Mesothelial cell of epicardium (in vitro differentiated cells): ENCODE measurements at regions not wholly inside any gene's neighbourhood (a gene's known extent, or its start where the extent isn't known, plus 50 kb on each side); places are given as distances from the start of the nearest gene placed in this dataset.

Experiments
- DNase-seq, 2 experiments: peaks; one replicate each; pipeline ENCODE4 v3.0.0; 2021; ENCODE audit warnings: low spot score in 2 of 2; ENCODE audit not compliant: unreplicated experiment in 2 of 2
- H3K27ac Mint-ChIP-seq: 2 replicates; pipeline ENCODE4 v1.8.0; 2021; ENCODE audit warnings: mixed read lengths
- H3K27me3 Mint-ChIP-seq: 2 replicates; pipeline ENCODE4 v1.8.0; 2021; ENCODE audit warnings: low read depth, mixed read lengths
- H3K36me3 Mint-ChIP-seq: 2 replicates; pipeline ENCODE4 v1.8.0; 2021; ENCODE audit warnings: mixed read lengths
- H3K4me1 Mint-ChIP-seq: 2 replicates; pipeline ENCODE4 v1.8.0; 2021; ENCODE audit warnings: mixed read lengths
- H3K4me3 Mint-ChIP-seq: 2 replicates; pipeline ENCODE4 v1.8.0; 2021; ENCODE audit warnings: mild to moderate bottlenecking, moderate library complexity, mixed read lengths
- H3K9me3 Mint-ChIP-seq: 2 replicates; pipeline ENCODE4 v1.8.0; 2021; ENCODE audit warnings: mixed read lengths
- CTCF ChIP-seq: fragments of 200-600 bp; sonication (generic); IDR thresholded peaks from one replicate; pipeline ENCODE4 v1.5.0; 2021; ENCODE audit warnings: antibody characterized with exemption; ENCODE audit not compliant: unreplicated experiment

GRCh38 chr2:129765326-129765677 is 214.2 kb upstream of the RAB6C start:
- no peak overlapping the region for H3K4me3 Mint-ChIP-seq
- no peak for TF ChIP-seq CTCF
- H3K4me1 Mint-ChIP-seq = peaks cover 40% of the 10 kb centered on the region
- no peak for DNase-seq
- H3K27ac Mint-ChIP-seq = no peak overlapping the region
- no peaks in the 10 kb centered on the region for H3K27me3 Mint-ChIP-seq
- H3K9me3 Mint-ChIP-seq = no peaks in the 10 kb centered on the region
- no peaks in the 10 kb centered on the region for H3K36me3 Mint-ChIP-seq

GRCh38 chr2:129765678-129766351 is 213.7 kb upstream of the RAB6C start:
- H3K27me3 Mint-ChIP-seq = no peaks in the 10 kb centered on the region

GRCh38 chr2:129766374-129766993 is 213.0 kb upstream of the RAB6C start:
- H3K36me3 Mint-ChIP-seq = no peaks in the 10 kb centered on the region
- no peak overlapping the region for H3K27ac Mint-ChIP-seq
- H3K27me3 Mint-ChIP-seq = no peaks in the 10 kb centered on the region
- H3K9me3 Mint-ChIP-seq = no peaks in the 10 kb centered on the region
- no peak for DNase-seq
- no peak for TF ChIP-seq CTCF
- peaks cover 43% of the 10 kb centered on the region for H3K4me1 Mint-ChIP-seq
- no peak overlapping the region for H3K4me3 Mint-ChIP-seq

More at GRCh38 chr2:129765678-129766351, 213.7 kb upstream of the RAB6C start:
- Mint-ChIP-seq H3K4me1 (peaks cover 40% of the 10 kb centered on the region), H3K4me3 (no peak overlapping the region), H3K9me3 (no peaks in the 10 kb centered on the region), H3K27ac (peak overlapping the region; percentile 69), H3K36me3 (no peaks in the 10 kb centered on the region)
- TF ChIP-seq CTCF = no peak
- DNase-seq = no peak

GRCh38 chr2:129767346-129768035 is 212.0 kb upstream of the RAB6C start:
- peaks cover 53% of the 10 kb centered on the region for H3K4me1 Mint-ChIP-seq
- no peaks in the 10 kb centered on the region for H3K36me3 Mint-ChIP-seq
- no peak for DNase-seq
- TF ChIP-seq CTCF = no peak
- peaks cover 5% of the 10 kb centered on the region for H3K9me3 Mint-ChIP-seq
- no peak overlapping the region for H3K27ac Mint-ChIP-seq
- no peaks in the 10 kb centered on the region for H3K27me3 Mint-ChIP-seq
- H3K4me3 Mint-ChIP-seq = no peak overlapping the region

- Mint-ChIP-seq H3K27ac (no peak overlapping the region), H3K9me3 (peaks cover 8% of the 10 kb centered on the region), H3K4me1 (peaks cover 54% of the 10 kb centered on the region), H3K36me3 (peaks cover 1% of the 10 kb centered on the region), H3K4me3 (no peak overlapping the region), H3K27me3 (no peaks in the 10 kb centered on the region)
- no peak for TF ChIP-seq CTCF
- no peak for DNase-seq
Measured at GRCh38 chr2:129768036-129768386, 211.5 kb upstream of the RAB6C start.
